ENCODE measurements at regions not wholly inside any gene's neighbourhood (a gene's known extent, or its start where the extent isn't known, plus 50 kb on each side); places are given as distances from the start of the nearest gene placed in this dataset.

DNA sequence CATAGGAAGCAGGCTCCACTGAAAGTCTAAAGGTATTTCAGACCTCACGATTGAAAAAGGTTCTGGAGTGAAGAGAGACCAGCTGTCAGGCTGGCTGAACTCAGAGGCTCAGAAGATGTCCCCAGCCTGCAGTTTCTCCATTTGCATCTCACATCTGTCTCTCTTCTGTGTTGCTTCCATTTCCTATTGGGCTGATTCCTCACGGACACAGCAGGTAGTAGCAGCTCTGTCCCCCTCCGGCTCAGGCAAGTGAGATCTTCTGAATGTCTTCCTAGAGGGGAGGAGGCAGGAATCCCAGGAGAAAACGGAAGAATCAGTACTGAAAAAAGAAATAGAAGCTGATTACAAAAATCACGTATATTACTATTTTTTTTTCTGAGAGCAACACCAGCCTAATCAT lies 274.1 kb upstream of the COBL start:
- TF ChIP-seq, protein P1, sequence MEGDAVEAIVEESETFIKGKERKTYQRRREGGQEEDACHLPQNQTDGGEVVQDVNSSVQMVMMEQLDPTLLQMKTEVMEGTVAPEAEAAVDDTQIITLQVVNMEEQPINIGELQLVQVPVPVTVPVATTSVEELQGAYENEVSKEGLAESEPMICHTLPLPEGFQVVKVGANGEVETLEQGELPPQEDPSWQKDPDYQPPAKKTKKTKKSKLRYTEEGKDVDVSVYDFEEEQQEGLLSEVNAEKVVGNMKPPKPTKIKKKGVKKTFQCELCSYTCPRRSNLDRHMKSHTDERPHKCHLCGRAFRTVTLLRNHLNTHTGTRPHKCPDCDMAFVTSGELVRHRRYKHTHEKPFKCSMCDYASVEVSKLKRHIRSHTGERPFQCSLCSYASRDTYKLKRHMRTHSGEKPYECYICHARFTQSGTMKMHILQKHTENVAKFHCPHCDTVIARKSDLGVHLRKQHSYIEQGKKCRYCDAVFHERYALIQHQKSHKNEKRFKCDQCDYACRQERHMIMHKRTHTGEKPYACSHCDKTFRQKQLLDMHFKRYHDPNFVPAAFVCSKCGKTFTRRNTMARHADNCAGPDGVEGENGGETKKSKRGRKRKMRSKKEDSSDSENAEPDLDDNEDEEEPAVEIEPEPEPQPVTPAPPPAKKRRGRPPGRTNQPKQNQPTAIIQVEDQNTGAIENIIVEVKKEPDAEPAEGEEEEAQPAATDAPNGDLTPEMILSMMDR (IDR thresholded peaks at IDR 0.05; ENCODE audit: insufficient read depth, low read depth, low read length): no peak
- no peak for DNase-seq (ENCODE audit: low read depth)
- no peak overlapping the region for H3K4me3 ChIP-seq (ENCODE audit: low read depth, low read length)

GRCh38 chr7:51589111-51589510 lies 272.5 kb upstream of the COBL start:
- DNase-seq (ENCODE audit: low read depth): no peak
- no peak overlapping the region for H3K4me3 ChIP-seq (ENCODE audit: low read depth, low read length)
- TF ChIP-seq, protein P1 (IDR thresholded peaks at IDR 0.05; ENCODE audit: insufficient read depth, low read depth, low read length): no peak

DNA sequence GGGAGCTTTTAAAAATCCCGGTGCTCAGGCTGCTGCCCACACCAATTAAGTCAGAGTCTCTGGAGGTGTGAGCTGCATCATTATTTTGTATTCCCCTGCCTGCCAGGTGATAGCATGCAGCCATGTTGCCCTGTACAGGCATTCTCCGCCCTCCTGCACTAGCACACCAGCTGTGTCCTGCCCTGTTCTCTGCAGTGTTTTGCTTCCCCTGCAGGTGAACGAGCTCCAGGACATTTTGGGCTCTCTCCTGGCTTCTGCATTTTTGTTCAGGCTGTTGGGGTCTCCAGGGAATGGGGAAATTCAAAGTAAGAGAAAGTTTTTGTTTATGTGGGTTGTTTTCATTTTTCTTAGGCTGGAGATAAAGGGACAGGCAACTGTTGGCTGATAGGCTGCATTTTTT lies 271.0 kb upstream of the COBL start:
- DNase-seq (ENCODE audit: low read depth): no peak
- no peak overlapping the region for H3K4me3 ChIP-seq (ENCODE audit: low read depth, low read length)
- TF ChIP-seq, protein P1 (IDR thresholded peaks at IDR 0.05; ENCODE audit: insufficient read depth, low read depth, low read length): no peak

GRCh38 chr7:51577390-51577789 lies 260.8 kb upstream of the COBL start:
- H3K4me3 ChIP-seq (ENCODE audit: low read depth, low read length): no peak overlapping the region
- TF ChIP-seq, protein P1 (IDR thresholded peaks at IDR 0.05; ENCODE audit: insufficient read depth, low read depth, low read length): no peak
- no peak for DNase-seq (ENCODE audit: low read depth)

DNA sequence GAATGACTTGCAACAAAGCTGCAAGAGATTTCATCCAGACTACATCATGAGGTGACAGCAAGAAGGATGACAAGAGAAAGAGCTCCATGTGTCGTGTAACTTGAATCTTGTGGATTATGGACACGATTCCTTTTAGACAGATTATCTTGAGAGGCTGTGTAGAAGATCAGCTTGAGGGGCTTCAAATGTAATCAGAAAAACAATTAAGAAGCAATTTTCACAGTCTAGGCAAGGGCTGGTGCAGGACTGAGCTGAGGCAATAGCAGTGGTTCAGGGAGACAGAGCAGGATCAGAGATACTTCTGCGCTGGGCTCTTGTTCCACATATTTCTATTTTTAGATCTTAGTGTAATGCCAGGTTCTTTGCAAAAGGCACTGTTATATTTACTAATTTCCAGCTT lies 253.0 kb upstream of the COBL start:
- H3K4me3 ChIP-seq (ENCODE audit: low read depth, low read length): no peak overlapping the region
- TF ChIP-seq, protein P1 (IDR thresholded peaks at IDR 0.05; ENCODE audit: insufficient read depth, low read depth, low read length): no peak
- no peak for DNase-seq (ENCODE audit: low read depth)

- TF ChIP-seq, protein P1 (IDR thresholded peaks at IDR 0.05; ENCODE audit: insufficient read depth, low read depth, low read length): no peak
- H3K4me3 ChIP-seq (ENCODE audit: low read depth, low read length): no peak overlapping the region
- DNase-seq (ENCODE audit: low read depth): no peak
Observed at GRCh38 chr7:51569176-51569575, 252.6 kb upstream of the COBL start.

- TF ChIP-seq, protein P1 (IDR thresholded peaks at IDR 0.05; ENCODE audit: insufficient read depth, low read depth, low read length): no peak
- H3K4me3 ChIP-seq (ENCODE audit: low read depth, low read length): no peak overlapping the region
- no peak for DNase-seq (ENCODE audit: low read depth)
Observed at GRCh38 chr7:51551070-51551469, 234.5 kb upstream of the COBL start.

Measured in fibroblast of villous mesenchyme (primary cell).